M059J (cell line): ENCODE measurements at regions not wholly inside any gene's neighbourhood (a gene's known extent, or its start where the extent isn't known, plus 50 kb on each side); places are given as distances from the start of the nearest gene placed in this dataset.
A peak's percentile ranks its signal among the peaks of the same experiment; 100 is the strongest.

Experiments used
- DNase-seq: peaks from one replicate; pipeline ENCODE4 v3.0.0-alpha.2; 2012; ENCODE audit warnings: low read depth

DNA sequence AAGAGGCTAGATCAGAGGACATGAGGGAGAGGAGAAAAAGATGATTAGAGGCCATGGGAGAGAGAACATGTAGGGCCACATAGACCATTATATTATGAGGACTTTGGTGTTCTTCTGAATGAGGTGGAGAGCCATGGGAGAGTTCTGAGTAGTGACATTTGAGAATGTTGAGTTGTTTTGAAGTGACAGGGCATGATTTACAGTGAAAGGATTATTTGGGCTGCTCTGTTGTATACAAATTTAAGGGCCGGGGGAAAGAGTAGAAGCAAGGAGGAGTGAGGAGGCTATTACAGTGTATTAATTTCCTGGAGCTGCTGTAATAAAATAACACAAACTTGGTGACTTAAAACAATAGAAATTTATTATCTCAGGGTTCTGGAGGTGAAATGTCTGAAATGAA is 102.5 kb upstream of the RGS4 start:
- DNase-seq = no peak

DNA sequence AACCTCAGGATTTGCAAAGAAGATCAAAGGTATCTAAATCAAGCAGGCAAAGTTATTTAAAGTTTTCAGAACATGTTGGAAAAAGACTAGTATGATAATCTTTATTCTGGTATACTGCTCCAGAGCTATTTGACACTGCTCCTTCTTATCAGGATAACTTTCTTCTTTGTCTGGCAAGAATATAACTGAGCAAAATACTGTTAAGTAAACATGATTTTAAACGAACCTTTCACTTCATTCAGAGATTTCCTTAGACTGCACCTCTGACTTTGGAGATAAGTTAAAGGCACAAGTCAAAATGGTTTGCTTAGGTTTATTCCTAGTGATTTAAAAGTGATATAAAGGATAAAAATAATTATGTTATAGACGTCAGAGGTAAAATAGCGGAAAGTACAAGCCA is 103.9 kb upstream of the CCDC190 start:
- DNase-seq = no peak

DNA sequence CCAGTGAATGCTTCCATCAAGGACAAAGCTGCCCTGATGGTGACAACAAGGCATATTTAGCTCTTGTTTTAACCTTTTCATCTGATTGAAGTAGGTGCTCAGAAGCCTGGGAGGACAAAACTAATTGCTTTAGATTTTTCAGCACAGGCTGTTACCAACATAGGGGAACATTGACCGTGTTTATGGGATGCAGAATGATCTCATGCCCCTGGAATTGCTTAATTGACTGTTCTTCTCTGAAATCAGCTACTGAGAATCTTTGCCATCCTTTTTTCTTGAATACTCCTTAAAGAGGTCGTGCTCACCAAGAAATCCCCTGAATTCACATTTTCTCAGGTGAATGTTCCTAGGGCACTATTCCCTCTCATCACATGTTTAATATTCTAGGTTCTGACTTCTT is 95.9 kb upstream of the CCDC190 start:
- DNase-seq = peak; percentile 60

DNA sequence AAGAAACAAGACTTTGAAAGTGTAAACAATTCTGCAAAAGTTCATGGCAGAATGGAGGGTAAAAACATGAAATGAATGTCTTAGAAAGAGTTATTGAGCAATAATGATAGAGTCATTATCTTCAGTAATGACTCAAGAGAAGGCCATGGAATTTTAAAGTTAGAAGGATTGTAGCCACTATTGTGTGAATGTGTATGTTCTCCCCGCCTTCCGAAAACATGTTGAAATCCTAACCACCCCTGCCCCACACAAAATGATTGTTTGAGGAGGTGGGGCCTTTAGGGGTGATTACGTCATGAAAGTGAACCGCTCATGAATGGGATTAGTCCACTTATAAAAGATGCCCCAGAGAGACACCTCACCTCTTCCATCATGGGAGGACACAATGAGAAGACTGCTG is 93.8 kb upstream of the CCDC190 start:
- DNase-seq = no peak

DNA sequence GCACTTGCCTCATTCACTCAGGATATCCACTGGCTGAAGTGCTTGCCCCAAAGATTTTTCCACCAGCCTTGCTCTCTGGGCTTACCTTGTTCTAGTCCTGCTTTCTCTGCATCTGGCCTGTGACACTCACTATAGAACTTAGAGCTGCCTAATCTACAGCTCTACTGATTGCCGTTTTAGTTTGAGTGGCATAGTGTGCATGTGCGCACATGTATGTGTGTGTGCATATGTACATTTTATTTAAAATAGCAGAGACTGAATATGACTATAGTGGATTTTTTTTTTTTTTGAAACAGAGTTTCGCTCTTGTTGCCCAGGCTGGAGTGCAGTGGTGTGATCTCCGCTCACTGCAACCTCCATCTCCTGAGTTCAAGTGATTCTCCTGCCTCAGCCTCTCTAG is 92.0 kb upstream of the CCDC190 start:
- no peak for DNase-seq

DNA sequence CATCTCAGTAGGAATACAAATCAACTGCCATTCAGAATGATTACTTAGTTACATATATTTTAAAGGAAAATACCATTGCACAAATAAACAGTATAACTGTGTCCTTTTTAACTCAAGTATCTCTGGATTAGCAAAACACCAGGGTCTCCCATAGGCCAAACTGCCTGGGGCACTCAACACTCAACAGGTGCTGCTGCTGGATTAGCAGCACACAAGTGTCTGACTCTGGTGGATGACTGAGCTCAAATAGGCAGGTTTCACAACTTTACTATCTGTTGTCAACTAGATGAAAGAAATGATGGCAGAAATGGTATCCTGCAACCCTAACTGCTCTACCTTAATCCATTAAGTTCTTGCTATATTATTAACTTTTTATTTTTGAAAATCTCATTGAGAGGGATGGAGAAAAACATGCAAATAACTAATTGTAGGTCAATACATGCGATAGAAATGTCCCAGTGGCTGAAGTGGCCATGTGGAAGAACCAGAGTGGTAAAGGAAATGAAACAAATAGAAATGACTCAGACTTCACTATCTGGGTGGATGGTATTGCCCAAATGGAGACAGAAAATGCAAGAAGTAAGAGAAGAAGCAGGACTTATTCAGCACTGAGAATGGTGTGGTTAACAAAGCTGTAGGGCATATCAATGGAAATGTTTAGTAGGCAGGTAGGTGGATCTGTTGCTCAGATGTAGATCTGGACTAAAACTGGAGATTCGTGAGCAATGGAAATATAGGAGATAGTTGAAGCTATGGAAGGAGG is 90.8 kb upstream of the CCDC190 start:
- no peak for DNase-seq

DNA sequence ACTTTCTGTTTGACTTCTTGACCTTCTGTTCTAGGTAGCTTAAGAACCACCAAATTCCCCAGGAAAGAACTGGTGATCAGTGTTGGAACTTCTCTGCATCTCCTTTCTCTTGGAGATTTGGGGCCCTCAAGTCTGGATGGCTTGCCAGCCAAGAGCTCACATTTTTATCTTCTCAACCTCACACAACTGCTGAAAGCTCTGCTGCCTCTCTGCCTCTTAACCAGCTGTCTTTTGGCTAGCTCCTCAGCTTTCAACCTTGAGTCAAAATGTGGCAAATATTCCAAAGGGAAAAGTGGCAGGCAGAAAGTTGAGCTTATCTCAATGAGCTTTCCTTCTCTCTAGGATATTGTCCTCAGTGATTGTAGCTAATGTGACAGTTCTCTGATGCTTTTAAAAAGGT is 89.2 kb upstream of the CCDC190 start:
- no peak for DNase-seq

DNA sequence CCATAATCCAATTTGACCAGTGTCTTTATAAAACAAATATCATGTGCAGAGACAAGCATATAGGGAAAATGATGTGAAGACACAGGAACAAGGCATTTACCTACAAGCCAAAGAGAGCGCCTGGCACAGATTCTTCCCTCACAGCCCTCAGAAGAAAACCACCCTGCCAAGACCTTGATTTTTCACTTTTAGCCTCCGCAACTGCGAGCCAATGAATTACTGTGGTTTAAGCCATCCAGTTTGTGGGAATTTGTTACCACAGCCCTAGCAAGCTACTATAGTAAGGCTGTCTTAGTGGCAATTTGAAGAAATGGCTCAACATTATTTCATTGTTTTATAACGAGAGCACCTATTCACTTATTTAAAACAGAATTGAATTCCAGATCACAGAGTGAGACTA is 85.7 kb upstream of the CCDC190 start:
- peak; percentile 30 for DNase-seq

DNA sequence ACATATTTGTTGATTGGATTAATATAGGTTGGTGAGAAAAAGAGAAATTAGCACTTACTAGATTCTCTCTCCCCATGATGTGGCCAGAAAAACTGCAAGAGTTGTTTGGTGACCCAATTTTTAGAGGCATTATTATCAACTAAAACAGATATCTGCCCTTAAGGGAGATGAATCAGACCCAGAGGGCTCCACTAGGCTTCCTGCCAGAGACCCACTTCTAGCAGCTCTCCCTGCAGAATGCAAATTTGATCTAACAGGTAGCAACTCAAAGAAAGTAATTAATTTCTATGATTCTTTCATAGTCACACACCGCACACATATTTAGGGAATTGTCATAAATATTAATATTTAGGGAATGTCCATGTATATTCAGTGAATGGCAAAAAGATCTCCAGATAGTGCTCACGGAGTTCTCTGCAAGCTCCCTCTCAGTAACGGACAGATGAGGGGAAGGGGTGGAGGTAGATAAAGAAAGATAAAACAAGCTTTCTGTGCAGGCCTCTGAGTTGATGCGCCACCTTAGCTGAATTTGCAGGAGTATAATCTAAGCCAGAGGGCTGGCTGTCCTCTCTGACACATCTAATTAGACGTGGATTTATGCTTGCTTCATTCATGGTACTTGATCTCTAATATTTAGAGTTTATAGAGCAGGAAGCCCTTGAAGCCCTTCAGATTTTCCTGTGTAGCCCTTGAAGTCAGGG is 84.1 kb upstream of the CCDC190 start:
- DNase-seq = peak; percentile 44

DNA sequence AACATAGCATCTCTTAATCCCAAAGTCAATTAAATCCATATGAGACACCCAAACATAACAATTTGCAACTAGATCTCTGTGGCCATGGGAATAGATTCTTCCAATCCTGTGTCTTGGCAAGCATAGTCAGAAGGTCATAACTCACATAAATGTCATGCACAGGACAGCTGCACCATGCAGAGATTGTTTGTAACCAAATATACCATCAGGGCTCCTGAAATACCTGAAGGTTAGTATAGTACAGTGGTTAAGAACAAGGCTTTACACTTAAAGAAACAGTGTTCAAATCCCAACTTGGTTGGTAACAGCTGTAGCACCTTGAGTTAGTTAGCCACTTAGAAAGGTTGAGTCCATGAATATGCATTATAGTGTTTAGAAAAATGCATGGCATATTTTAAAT is 82.6 kb upstream of the CCDC190 start:
- DNase-seq = no peak

DNA sequence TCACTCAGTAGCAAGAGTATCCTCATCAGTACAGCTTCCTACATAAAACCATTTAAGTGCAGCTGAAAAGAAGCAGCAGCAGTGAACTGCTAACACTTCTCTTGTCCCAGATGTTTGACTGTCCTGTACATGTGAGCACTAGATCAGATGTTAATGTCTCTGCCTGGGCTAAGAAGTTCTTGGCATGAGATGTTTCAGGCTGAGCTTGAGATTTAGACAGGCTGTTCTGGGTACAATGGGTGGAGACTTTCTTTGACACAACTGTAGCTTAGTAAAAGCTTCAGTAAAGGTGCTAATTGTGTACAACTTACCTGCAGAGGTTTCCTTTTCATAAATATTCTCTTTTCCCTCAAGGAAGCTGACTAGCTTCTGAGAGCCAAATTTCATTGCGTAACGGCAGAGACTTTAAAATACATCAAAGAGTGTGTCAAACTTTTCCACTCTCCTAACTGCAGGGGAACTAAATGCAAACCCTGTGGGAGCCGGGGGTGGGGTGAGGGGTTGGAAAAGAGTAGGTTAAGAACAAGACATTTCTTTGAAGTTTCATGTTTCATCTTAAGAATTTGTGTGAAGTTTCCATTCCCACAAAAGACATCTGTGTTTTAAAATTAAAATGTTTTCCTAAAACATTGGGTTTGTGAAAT is 82.1 kb upstream of the CCDC190 start:
- DNase-seq = no peak

DNA sequence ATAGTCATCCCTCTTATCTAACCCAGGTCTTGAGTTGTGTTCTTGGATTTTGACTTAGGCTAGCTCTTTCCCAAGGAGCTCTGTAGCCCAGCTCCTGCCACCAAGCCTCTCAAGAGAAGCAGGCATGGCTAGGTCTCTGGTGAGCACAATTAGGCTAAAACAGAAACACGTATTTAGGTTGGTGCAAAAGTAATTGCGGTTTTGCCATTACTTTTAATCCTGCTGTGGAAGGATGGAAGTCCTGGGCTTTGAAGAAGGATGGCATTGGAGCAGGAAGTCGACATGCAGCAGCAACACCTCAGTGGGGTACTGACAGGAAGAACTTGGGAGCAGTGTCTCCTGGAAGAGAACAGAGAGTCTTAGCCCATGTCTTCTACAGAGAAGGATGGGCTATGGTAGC is 80.0 kb upstream of the CCDC190 start:
- DNase-seq = no peak

DNA sequence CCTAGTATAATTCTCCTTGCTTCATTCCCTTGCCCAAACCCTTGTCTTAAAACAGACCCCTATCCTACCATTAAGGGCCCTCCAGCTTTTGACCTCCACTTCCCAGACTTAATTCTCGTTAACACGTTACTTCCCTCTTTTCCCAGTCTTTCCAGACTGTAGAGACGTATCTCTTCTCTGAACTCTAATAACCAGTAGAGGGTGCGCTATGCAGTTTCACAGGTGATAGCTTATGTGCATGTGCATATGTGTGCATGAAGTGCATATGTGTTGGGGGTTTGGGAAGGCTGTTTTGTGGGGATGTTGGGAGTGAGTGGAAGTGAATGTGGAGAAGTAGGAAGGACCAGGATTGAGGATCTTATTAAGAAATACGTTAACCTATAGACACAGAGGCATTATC is 78.1 kb upstream of the CCDC190 start:
- no peak for DNase-seq

DNA sequence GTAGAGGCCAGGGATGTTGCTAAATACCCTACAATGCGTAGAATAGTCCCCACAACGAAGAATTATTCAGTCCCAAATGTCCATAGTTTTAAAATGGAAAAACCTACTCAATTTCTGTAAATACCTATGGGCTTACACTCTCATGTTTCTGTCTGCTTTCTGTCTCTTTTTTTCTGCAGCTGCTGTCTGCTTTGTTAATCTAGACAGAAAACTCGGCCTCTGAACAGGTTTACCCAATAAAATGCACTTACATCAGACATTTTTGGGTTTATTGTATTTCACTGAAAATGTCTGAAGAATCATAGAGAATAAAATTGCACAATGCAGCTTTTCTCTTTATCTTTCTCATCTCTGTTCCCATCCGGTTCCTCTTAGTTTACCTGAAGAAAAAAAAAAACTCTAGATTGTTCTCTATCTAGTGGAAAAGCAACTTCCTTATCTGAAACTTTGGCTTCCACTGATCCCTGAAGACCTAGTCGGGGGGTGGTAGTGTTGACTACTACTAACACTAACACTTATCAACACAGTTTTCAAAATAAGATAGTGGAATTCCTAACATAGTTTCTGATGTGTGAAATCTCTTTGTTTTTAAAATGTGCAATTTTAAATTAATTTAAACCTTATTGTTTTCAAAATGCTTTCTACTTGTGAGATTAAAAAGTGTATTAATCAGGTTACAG is 76.9 kb upstream of the CCDC190 start:
- no peak for DNase-seq

DNA sequence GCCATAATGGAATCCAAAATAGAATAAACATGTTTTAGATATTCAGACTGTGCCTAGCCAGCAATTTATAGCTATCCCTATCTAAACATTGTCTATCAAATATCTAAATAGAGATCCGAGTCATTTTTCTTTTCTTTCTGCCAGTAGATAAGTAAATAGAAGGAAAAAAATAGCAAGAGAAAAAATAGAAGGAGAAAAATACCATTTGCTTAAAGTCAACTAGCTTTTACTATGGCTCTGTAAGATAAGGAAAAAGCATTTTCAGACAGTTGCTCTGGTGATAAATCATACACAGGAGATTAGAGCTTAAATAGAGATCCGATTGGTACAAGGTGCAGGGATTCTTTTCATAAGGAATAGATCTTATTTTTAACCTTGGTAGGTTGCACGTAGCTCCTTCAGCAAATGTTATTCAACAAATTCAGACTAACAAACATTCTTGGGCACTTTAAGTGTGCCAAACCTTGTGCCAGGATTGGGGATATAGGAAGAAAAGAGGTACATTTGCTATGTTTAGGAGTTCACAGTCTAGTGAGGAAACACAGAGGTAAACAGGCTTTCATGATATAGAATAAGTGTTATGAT is 70.1 kb upstream of the CCDC190 start:
- no peak for DNase-seq

DNA sequence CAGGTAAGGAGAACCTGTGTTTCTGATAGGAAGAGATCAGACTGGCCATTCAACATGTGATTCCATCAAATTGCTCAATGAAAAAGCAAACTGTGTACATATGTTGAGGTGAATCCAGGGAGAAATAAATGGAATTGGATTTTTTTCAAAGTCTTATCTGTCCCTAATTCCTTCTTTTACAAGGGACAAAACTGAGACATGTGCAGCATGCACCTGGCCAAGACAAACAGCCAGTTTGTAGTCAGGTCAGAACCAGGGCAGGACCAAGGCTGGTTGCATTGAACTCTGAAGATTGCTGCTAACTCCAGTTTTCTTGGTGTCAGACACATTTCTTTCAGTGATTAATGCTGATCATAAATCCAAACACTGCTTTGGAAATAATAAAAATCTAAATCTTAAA is 69.6 kb upstream of the CCDC190 start:
- DNase-seq = no peak

DNA sequence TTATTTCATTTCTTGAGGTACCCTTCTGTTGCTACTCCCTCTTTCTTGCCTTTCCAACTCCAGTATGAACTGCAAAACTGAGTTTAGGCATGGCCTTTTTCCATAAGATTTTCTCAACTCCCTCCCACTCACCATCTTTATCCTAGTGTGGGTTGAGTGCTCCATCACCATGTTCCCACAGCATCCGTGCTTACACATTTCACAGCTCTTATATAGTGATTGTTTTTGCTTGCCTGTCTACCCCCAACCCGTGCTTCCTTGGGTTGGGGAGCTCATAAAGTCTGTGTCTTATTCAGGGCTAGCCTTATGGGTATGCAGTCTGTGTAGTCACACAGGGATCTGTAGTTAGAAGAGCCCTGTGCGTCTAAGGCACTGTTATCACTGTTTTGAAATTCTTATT is 68.2 kb upstream of the CCDC190 start:
- DNase-seq = no peak

DNA sequence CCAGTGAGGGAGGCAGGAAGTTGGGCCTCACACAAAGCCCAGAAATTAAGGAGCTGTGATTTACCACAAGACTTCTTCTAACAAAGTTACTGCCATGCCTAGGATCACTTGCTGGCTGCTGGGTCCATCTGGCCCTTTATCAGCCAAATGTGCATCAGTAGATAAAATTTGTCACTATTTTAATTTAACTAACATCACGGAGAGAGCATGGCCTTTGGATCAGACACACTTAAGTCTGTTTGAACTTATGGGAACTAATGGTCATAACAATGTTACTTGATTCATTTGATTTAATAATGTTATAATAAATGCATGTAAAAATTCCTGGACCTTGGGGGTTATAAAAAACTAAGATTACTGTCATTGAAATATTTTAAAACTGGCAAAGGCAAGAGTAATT is 67.2 kb upstream of the CCDC190 start:
- no peak for DNase-seq

DNA sequence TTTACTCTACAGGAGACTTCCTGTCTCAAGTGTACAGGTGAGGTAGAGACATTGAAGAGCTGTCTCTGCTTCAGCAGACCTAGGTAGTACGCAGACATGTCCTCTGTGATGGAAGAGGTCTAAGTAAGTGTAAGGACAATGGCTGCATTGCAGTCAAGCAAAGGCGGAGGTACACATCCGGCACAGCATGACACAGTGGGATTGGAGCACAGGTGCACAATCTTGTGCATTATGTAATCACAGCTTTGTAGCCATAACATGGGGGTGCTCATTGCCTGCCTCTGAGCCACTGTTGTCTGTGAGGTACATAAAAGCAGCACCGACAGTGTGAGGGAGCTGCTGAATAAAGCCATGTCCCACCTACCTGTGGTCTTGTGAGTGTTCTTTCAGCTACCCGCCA is 66.4 kb upstream of the CCDC190 start:
- DNase-seq = no peak

DNA sequence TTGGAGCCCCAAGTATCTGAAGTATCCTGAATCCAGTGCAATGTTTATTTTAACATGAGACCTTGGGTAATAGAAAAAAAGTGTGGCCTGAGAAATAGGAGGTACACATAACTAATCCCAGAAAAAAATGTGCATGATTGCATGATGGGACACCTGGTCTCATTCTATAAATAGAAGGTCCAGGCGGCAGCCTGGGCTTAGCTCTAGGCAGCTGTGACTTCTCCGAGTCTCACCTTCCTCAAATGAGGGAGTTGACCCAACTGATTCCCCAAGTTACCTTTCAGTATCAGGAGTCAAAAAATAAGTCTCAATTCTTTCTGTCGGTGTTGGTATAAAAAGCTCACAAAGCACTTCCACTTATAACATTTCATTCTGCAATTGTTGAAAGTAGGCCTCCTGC is 65.9 kb upstream of the CCDC190 start:
- DNase-seq = no peak

DNA sequence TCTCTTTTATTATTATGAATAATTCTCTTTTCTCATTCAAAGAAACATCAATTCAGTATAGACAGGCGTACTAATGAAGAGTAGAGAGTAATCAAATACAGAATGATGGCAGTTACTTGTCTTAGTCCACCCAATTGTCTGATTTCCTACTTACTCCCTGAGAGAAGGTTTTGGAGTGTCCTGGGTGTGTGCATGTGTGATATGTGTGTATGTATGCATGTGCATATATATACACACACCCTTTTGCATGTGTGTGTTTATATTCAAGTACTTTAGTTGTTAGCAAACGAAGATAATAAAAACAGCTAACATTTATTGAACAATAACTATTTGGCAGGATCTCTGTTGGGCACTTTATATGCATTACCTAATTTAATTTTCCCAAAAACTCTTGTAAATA is 63.2 kb upstream of the CCDC190 start:
- DNase-seq = no peak

DNA sequence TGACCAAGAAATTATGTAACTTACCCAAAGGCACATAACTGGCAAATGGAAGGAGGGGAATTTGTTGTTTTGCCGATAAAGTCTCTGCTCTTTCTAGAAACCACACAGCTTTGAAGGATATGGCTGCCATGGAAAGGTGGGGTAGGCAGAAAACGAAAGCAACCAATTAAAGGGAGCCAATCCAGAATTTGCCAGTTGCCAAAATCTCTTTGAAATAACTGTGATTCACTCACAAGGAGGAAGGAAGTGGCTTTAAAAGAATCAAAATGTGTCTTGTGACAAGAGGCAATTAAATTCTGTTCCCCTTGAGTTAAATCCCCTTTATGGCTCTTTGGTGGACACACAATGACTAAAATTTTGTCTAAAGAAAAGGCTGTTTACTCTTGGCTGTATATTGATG is 61.2 kb upstream of the CCDC190 start:
- peak; percentile 64 for DNase-seq
